ENCODE measurements at regions not wholly inside any gene's neighbourhood (a gene's known extent, or its start where the extent isn't known, plus 50 kb on each side); places are given as distances from the start of the nearest gene placed in this dataset.

- Histone ChIP-seq H3K4me1 (ENCODE audit: insufficient read depth) (peaks cover 15% of the 10 kb centered on the region), H3K79me2 (replicated peaks; ENCODE audit: insufficient read depth) (no peaks in the 10 kb centered on the region), H3K4me3 (no peak overlapping the region), H2AFZ (no peak overlapping the region), H3F3A (replicated peaks; ENCODE audit: low read depth) (no peaks in the 10 kb centered on the region), H3K4me2 (no peak overlapping the region), H3K9me2 (ENCODE audit: insufficient read depth) (no peaks in the 10 kb centered on the region), H4K20me1 (replicated peaks; ENCODE audit: insufficient read depth) (no peaks in the 10 kb centered on the region), H3K27me3 (ENCODE audit: insufficient read depth) (peaks cover 27% of the 10 kb centered on the region), H3K27ac (ENCODE audit: low read depth) (no peak overlapping the region), H3K36me3 (ENCODE audit: insufficient read depth) (no peaks in the 10 kb centered on the region)
- no peak for ATAC-seq
- peaks cover 4% of the 10 kb centered on the region for H3K27me3 Mint-ChIP-seq (ENCODE audit: insufficient read depth, low read depth, poor library complexity)
- no peak for DNase-seq (ENCODE audit: low spot score)
- H3K4me3 Mint-ChIP-seq: no peak overlapping the region
- peaks cover 11% of the 10 kb centered on the region for H3K9me3 Mint-ChIP-seq
- no peak overlapping the region for H3K27ac Mint-ChIP-seq
- no peak for TF ChIP-seq STAT1 (IDR thresholded peaks at IDR 0.05; ENCODE audit: unreplicated experiment)
- no peak for TF ChIP-seq CTCF (conservative IDR thresholded peaks at IDR 0.05; ENCODE audit: low read depth in 2 of 2)
- no peak for TF ChIP-seq EZH2 (IDR thresholded peaks at IDR 0.05; ENCODE audit: low read depth, unreplicated experiment)
- TF ChIP-seq ETS1 (IDR thresholded peaks at IDR 0.05): no peak
- TF ChIP-seq POLR2AphosphoS5 (IDR thresholded peaks at IDR 0.05; ENCODE audit: low read depth): no peak
- no peak for TF ChIP-seq ZNF462 (CRISPR knock-in tag; IDR thresholded peaks at IDR 0.05)
- TF ChIP-seq CREB1 (CRISPR knock-in tag; IDR thresholded peaks at IDR 0.05; ENCODE audit: low read depth): no peak
- TF ChIP-seq ZNF114 (CRISPR knock-in tag; IDR thresholded peaks at IDR 0.05): no peak
- TF ChIP-seq NANOG (IDR thresholded peaks at IDR 0.05; ENCODE audit: borderline replicate concordance): no peak
- no peak for TF ChIP-seq REST (IDR thresholded peaks at IDR 0.05; ENCODE audit: unreplicated experiment)
- peaks cover 27% of the 10 kb centered on the region for H3K4me1 Mint-ChIP-seq
- H3K36me3 Mint-ChIP-seq (ENCODE audit: low read depth): peaks cover 6% of the 10 kb centered on the region; the same call in 1 of the 3 replicates
These were observed 249.5 kb upstream of the TANK start for GRCh38 chr2:160910681-160911080.
